D721Med (cell line): ENCODE measurements at regions not wholly inside any gene's neighbourhood (a gene's known extent, or its start where the extent isn't known, plus 50 kb on each side); places are given as distances from the start of the nearest gene placed in this dataset.

Source experiments
- DNase-seq: peaks from one replicate; pipeline ENCODE4 v3.0.0; 2011; ENCODE audit warnings: low spot score; ENCODE audit not compliant: insufficient read length
- FAIRE-seq: peaks from 2 replicates; lab custom pipeline; 2011; peaks lifted over from hg19 to GRCh38; lab: Jason Lieb, UNC
- TF ChIP-seq, protein P1 (sequence below): IDR thresholded peaks from 2 replicates; pipeline ENCODE4 v1.5.1; 2012; ENCODE audit warnings: mild to moderate bottlenecking, control low read depth; ENCODE audit not compliant: insufficient read depth; ENCODE audit errors: missing control alignments

DNA sequence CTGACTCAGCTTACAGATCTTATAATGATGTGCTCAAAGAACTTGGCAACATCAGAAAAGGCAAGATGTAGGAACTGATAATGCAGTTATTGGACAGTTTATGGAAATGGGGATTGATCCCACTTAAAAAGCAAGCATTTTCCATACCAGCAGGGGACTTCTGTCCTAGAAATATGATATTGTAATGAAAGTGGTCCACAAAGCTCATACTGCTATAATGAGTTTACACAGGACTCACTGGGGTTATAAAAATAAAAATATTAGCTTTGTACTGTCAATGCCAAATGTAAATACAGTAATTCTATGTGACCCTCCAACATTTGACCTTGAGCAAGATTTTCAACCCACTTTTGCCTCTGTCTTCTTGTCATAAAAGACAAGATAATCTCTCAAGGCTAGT lies 145.5 kb upstream of the SEM1 start:
- FAIRE-seq (no peak), DNase-seq (no peak)
- TF ChIP-seq, protein P1, sequence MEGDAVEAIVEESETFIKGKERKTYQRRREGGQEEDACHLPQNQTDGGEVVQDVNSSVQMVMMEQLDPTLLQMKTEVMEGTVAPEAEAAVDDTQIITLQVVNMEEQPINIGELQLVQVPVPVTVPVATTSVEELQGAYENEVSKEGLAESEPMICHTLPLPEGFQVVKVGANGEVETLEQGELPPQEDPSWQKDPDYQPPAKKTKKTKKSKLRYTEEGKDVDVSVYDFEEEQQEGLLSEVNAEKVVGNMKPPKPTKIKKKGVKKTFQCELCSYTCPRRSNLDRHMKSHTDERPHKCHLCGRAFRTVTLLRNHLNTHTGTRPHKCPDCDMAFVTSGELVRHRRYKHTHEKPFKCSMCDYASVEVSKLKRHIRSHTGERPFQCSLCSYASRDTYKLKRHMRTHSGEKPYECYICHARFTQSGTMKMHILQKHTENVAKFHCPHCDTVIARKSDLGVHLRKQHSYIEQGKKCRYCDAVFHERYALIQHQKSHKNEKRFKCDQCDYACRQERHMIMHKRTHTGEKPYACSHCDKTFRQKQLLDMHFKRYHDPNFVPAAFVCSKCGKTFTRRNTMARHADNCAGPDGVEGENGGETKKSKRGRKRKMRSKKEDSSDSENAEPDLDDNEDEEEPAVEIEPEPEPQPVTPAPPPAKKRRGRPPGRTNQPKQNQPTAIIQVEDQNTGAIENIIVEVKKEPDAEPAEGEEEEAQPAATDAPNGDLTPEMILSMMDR, result no peak

DNA sequence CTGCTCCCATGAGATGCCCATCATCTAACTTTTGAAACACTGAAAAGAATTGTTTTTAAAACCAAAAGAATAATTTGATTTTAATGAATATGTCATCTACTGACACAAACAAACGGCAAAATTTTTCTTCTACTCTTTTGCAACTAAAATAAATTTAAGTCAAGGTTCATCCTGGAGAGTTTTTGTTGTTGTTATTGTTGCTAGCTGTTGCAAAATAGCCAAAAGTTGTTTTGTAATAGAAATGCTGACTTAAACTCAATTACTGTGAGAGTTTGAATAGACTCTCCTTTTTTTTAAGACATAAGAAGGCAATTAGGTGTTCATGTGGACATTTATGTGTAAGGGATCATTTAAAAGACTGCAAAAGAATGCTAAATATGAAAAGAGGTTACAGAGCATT lies 146.0 kb upstream of the SEM1 start:
- TF ChIP-seq, protein P1, result no peak
- FAIRE-seq, result no peak
- DNase-seq, result no peak

DNA sequence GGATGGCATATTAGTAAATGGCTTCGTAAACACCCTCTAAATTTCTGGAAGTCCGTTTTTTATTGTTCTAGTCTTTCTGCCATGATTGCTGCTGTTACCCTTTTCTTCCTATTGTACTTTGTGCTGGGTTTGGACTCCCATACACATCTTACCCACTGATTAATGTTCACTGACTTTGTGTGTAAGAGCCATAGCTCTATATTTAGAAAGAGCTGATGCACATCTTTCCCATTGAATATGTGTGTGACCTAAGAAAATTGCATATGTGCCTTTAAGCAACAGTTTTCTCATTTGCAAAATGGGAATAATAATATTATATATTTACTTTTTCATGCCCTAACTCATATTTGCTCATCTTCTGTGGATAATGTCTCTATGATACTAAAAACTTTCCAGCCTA lies 135.8 kb upstream of the DLX6 start:
- FAIRE-seq (no peak), DNase-seq (no peak)
- TF ChIP-seq, protein P1, result no peak

DNA sequence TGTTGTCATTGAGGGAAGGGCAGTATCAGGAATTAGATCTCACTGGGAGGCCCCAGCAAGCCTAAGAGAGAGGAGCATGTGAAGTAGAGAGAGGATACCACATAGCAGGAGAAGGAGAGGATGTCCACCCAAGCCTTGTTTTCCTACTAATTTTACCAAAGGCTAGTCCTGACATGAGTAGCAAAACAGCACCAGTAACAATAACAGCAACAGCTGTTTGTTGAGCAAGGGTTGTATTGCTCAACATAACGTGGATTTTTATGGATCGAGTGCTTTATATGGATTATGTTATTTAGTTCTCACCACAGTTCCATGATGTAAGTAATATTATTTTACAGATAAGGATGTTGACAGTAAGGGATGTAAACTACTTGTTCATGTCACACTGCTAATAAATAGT lies 135.2 kb upstream of the DLX6 start:
- DNase-seq, result no peak
- no peak for FAIRE-seq
- TF ChIP-seq, protein P1, result no peak

DNA sequence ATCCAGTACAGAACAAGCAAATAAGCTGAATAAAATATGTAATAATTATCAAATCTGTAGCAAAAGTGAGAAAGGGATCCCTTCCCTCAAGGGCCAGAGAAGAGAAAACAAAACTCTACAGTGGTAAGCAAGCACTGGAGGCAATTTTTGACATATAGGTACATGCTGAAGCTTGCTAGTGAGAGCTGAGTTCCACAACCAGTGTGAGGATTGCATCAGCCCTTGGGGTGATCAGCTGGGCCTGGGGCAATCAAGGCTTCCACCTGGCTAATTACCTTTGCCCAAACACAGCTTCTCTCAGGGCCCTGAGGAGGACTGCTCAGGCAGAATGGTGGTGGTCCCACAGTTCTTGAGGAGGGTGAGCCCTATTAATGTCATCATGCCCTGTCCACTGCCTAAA lies 134.4 kb upstream of the DLX6 start:
- TF ChIP-seq, protein P1, result no peak
- FAIRE-seq (no peak), DNase-seq (no peak)

DNA sequence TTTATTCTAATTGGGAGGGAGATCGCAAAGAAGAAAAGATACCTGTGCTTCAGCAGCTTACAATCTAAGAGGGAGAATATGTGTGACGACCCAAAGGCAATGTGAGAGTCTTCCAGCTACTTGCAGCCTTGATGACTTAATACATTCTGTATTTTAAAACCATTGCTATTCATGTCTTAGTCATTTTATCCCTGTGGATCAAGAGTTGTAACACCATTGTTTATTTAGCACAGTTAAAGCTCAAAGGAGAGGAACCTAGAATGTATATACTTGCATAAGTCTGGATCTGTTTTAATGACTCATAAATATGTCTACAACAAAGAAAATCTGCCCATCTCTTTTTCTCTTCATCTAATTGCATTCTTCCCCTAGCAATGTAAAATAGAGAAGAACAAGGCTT lies 117.9 kb upstream of the DLX6 start:
- TF ChIP-seq, protein P1, result no peak
- DNase-seq (no peak), FAIRE-seq (no peak)

DNA sequence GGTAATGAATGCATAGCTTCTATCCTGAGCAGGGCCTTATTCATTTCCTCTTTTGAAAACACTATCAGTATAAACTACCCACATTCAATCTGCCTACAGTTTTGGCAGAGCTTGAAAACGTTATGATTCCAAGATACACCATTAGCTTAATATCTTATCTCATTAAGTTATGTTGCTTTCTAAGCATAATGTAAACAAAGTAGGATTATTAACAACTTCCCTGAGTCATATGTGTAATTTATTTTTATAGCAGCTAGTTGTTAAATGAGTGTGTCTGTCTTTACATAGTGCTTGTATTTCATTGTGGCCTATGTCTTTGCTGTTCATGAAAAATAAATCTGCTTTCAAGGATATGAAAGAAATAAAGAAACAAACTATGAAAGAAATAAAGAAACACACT lies 106.2 kb upstream of the DLX6 start:
- TF ChIP-seq, protein P1, result no peak
- FAIRE-seq (no peak), DNase-seq (no peak)
